ENCODE measurements at regions not wholly inside any gene's neighbourhood (a gene's known extent, or its start where the extent isn't known, plus 50 kb on each side); places are given as distances from the start of the nearest gene placed in this dataset.

- H3K4me1 ChIP-seq (ENCODE audit: control insufficient read depth in 1 of 2, low read depth in 2 of 2) = no peaks in the 10 kb centered on the region
Measured at GRCh38 chr1:73066866-73067265, 784.5 kb upstream of the NEGR1 start.

GRCh38 chr1:73065339-73066041 is 783.2 kb upstream of the NEGR1 start:
- H3K4me1 ChIP-seq (ENCODE audit: control insufficient read depth in 1 of 2, low read depth in 2 of 2) = no peaks in the 10 kb centered on the region
- no peak for TF ChIP-seq CTCF (IDR thresholded peaks at IDR 0.05)
- no peak overlapping the region for H3K27ac ChIP-seq
- no peaks in the 10 kb centered on the region for H3K36me3 ChIP-seq
- H3K9me3 ChIP-seq = no peaks in the 10 kb centered on the region
- no peak for ATAC-seq (ENCODE audit: insufficient number of reproducible peaks, low FRiP score, low read depth)
- no peak for DNase-seq (ENCODE audit: low spot score)
- no peaks in the 10 kb centered on the region for H3K27me3 ChIP-seq (replicated peaks; ENCODE audit: insufficient read depth)
- H3K4me3 ChIP-seq = no peak overlapping the region

More at GRCh38 chr1:73066866-73067265, 784.5 kb upstream of the NEGR1 start:
- no peak overlapping the region for H3K4me3 ChIP-seq
- no peak overlapping the region for H3K27ac ChIP-seq
- TF ChIP-seq CTCF (IDR thresholded peaks at IDR 0.05) = no peak
- no peaks in the 10 kb centered on the region for H3K9me3 ChIP-seq
- ATAC-seq (ENCODE audit: insufficient number of reproducible peaks, low FRiP score, low read depth) = no peak
- no peaks in the 10 kb centered on the region for H3K27me3 ChIP-seq (replicated peaks; ENCODE audit: insufficient read depth)
- DNase-seq (ENCODE audit: low spot score) = no peak
- no peaks in the 10 kb centered on the region for H3K36me3 ChIP-seq

GRCh38 chr1:73056826-73057225 is 774.5 kb upstream of the NEGR1 start:
- Histone ChIP-seq H3K27me3 (replicated peaks; ENCODE audit: insufficient read depth) (no peaks in the 10 kb centered on the region), H3K4me3 (no peak overlapping the region), H3K4me1 (ENCODE audit: control insufficient read depth in 1 of 2, low read depth in 2 of 2) (no peaks in the 10 kb centered on the region), H3K36me3 (no peaks in the 10 kb centered on the region), H3K9me3 (no peaks in the 10 kb centered on the region), H3K27ac (no peak overlapping the region)
- no peak for TF ChIP-seq CTCF (IDR thresholded peaks at IDR 0.05)
- no peak for ATAC-seq (ENCODE audit: insufficient number of reproducible peaks, low FRiP score, low read depth)
- DNase-seq (ENCODE audit: low spot score) = no peak

GRCh38 chr1:73044241-73045036 is 762.1 kb upstream of the NEGR1 start:
- no peak overlapping the region for H3K4me3 ChIP-seq
- H3K27ac ChIP-seq = no peak overlapping the region
- H3K4me1 ChIP-seq (ENCODE audit: control insufficient read depth in 1 of 2, low read depth in 2 of 2) = no peaks in the 10 kb centered on the region
- TF ChIP-seq CTCF (IDR thresholded peaks at IDR 0.05) = no peak
- no peak for DNase-seq (ENCODE audit: low spot score)
- no peaks in the 10 kb centered on the region for H3K36me3 ChIP-seq
- no peaks in the 10 kb centered on the region for H3K27me3 ChIP-seq (replicated peaks; ENCODE audit: insufficient read depth)
- H3K9me3 ChIP-seq = no peaks in the 10 kb centered on the region
- ATAC-seq (ENCODE audit: insufficient number of reproducible peaks, low FRiP score, low read depth) = peak; percentile 24

GRCh38 chr1:73042403-73042802 is 760.1 kb upstream of the NEGR1 start:
- no peak overlapping the region for H3K4me3 ChIP-seq
- H3K27ac ChIP-seq = no peak overlapping the region

More at GRCh38 chr1:73042403-73042802, 760.1 kb upstream of the NEGR1 start:
- DNase-seq (ENCODE audit: low spot score) = no peak
- H3K4me1 ChIP-seq (ENCODE audit: control insufficient read depth in 1 of 2, low read depth in 2 of 2) = no peaks in the 10 kb centered on the region
- no peak for ATAC-seq (ENCODE audit: insufficient number of reproducible peaks, low FRiP score, low read depth)
- no peaks in the 10 kb centered on the region for H3K27me3 ChIP-seq (replicated peaks; ENCODE audit: insufficient read depth)
- H3K36me3 ChIP-seq = no peaks in the 10 kb centered on the region
- TF ChIP-seq CTCF (IDR thresholded peaks at IDR 0.05) = no peak
- H3K9me3 ChIP-seq = no peaks in the 10 kb centered on the region

Measured in thoracic aorta (tissue), 2 donors.